ENCODE measurements at regions not wholly inside any gene's neighbourhood (a gene's known extent, or its start where the extent isn't known, plus 50 kb on each side); places are given as distances from the start of the nearest gene placed in this dataset.

GRCh38 chr5:154542000-154542399, 64.0 kb upstream of the HAND1 start:
- Histone ChIP-seq H3K27me3 (ENCODE audit: control insufficient read depth in 2 of 2, insufficient read depth in 2 of 2, low read length in 2 of 2) (peaks cover 0 to 2% of the 10 kb centered on the region in 2 experiments), H3K9me1 (replicated peaks; ENCODE audit: control insufficient read depth, extremely low read depth, insufficient read depth, low read length) (no peaks in the 10 kb centered on the region), H3K9ac (replicated peaks; ENCODE audit: extremely low read depth, insufficient read depth, low read length) (no peak overlapping the region), H3K4me1 (ENCODE audit: control insufficient read depth, extremely low read depth, insufficient read depth, low read length) (no peaks in the 10 kb centered on the region), H3K4me2 (ENCODE audit: insufficient read depth, low read length) (no peak overlapping the region), H2AFZ (ENCODE audit: low read depth, low read length) (no peak overlapping the region), H3K9me3 (replicated peaks; ENCODE audit: control insufficient read depth, insufficient read depth, low read length) (no peaks in the 10 kb centered on the region), H3K27ac (ENCODE audit: insufficient read depth, low read depth, low read length) (no peak overlapping the region), H4K20me1 (replicated peaks; ENCODE audit: control insufficient read depth, extremely low read depth, insufficient read depth, low read length) (no peaks in the 10 kb centered on the region), H3K79me2 (ENCODE audit: control insufficient read depth, insufficient read depth, low read length) (no peaks in the 10 kb centered on the region), H3K36me3 (ENCODE audit: control insufficient read depth in 2 of 2, extremely low read depth in 1 of 2, insufficient read depth in 2 of 2, low read length in 2 of 2) (no peaks in the 10 kb centered on the region), H3K4me3 (replicated peaks in 1 of 3; ENCODE audit: insufficient read depth in 1 of 3, low read depth in 1 of 3, low read length in 3 of 3) (no peak overlapping the region)
- intact Hi-C loops (cut with micrococcal nuclease) (no loop called here), dilution Hi-C loops (cut with MboI; ENCODE audit: extremely low pct_ligation_motif_present, low sequenced_read_pairs) (no loop called here)
- CTCF ChIA-PET: no interaction called here
- BruUV-seq (replicated peaks): no TSS peak
- POLR2A ChIA-PET: no interaction called here
- TF ChIP-seq JUN (IDR thresholded peaks at IDR 0.05; ENCODE audit: borderline replicate concordance, insufficient read depth, insufficient read length, low read depth): no peak
- TF ChIP-seq FOS (IDR thresholded peaks at IDR 0.05; ENCODE audit: borderline replicate concordance, insufficient read depth, low read length): no peak
- TF ChIP-seq GATA2 (IDR thresholded peaks at IDR 0.05; ENCODE audit: insufficient read depth, insufficient read length, low read depth, low read length): no peak
- TF ChIP-seq EZH2 (IDR thresholded peaks at IDR 0.05; ENCODE audit: borderline replicate concordance, low read depth, low read length, severe bottlenecking): no peak
- TF ChIP-seq MYC (IDR thresholded peaks at IDR 0.05; ENCODE audit: low read depth, low read length): no peak
- no peak for DNase-seq (ENCODE audit: low read depth, low spot score)
- no peak for FAIRE-seq

GRCh38 chr5:154541553-154541952, 63.5 kb upstream of the HAND1 start:
- DNase-seq (ENCODE audit: low read depth, low spot score) (no peak), FAIRE-seq (no peak)
- no peaks in the 10 kb centered on the region for H3K9me3 ChIP-seq (replicated peaks; ENCODE audit: control insufficient read depth, insufficient read depth, low read length)
- H3K79me2 ChIP-seq (ENCODE audit: control insufficient read depth, insufficient read depth, low read length): no peaks in the 10 kb centered on the region
- H3K27ac ChIP-seq (ENCODE audit: insufficient read depth, low read depth, low read length): no peak overlapping the region
- POLR2A ChIA-PET: no interaction called here
- H3K4me1 ChIP-seq (ENCODE audit: control insufficient read depth, extremely low read depth, insufficient read depth, low read length): no peaks in the 10 kb centered on the region
- H4K20me1 ChIP-seq (replicated peaks; ENCODE audit: control insufficient read depth, extremely low read depth, insufficient read depth, low read length): no peaks in the 10 kb centered on the region
- intact Hi-C loops (cut with micrococcal nuclease) (no loop called here), dilution Hi-C loops (cut with MboI; ENCODE audit: extremely low pct_ligation_motif_present, low sequenced_read_pairs) (no loop called here)
- H3K4me2 ChIP-seq (ENCODE audit: insufficient read depth, low read length): no peak overlapping the region
- H3K36me3 ChIP-seq (ENCODE audit: control insufficient read depth in 2 of 2, extremely low read depth in 1 of 2, insufficient read depth in 2 of 2, low read length in 2 of 2): no peaks in the 10 kb centered on the region
- H3K9me1 ChIP-seq (replicated peaks; ENCODE audit: control insufficient read depth, extremely low read depth, insufficient read depth, low read length): no peaks in the 10 kb centered on the region
- TF ChIP-seq JUN (IDR thresholded peaks at IDR 0.05; ENCODE audit: borderline replicate concordance, insufficient read depth, insufficient read length, low read depth): no peak
- no peak for TF ChIP-seq MYC (IDR thresholded peaks at IDR 0.05; ENCODE audit: low read depth, low read length)
- no peak for TF ChIP-seq POLR2AphosphoS5 (IDR thresholded peaks at IDR 0.05; ENCODE audit: insufficient read depth, low read depth, low read length)
- no peak for TF ChIP-seq POLR2A (IDR thresholded peaks at IDR 0.05; ENCODE audit: low read depth, low read length)
- no peak for TF ChIP-seq FOS (IDR thresholded peaks at IDR 0.05; ENCODE audit: borderline replicate concordance, insufficient read depth, low read length)
- TF ChIP-seq EZH2 (IDR thresholded peaks at IDR 0.05; ENCODE audit: borderline replicate concordance, low read depth, low read length, severe bottlenecking): no peak
- TF ChIP-seq GATA2 (IDR thresholded peaks at IDR 0.05; ENCODE audit: insufficient read depth, insufficient read length, low read depth, low read length): no peak
- no peak for TF ChIP-seq MAX (IDR thresholded peaks at IDR 0.05; ENCODE audit: insufficient read depth, insufficient read length)
- TF ChIP-seq CTCF (IDR thresholded peaks at IDR 0.05; ENCODE audit: extremely low read depth in 1 of 2, insufficient read depth in 1 of 2, low read depth in 1 of 2, low read length in 2 of 2): no peak
- CTCF ChIA-PET: no interaction called here
- BruUV-seq (replicated peaks): no TSS peak
- no peak overlapping the region for H2AFZ ChIP-seq (ENCODE audit: low read depth, low read length)
- H3K9ac ChIP-seq (replicated peaks; ENCODE audit: extremely low read depth, insufficient read depth, low read length): no peak overlapping the region
- H3K27me3 ChIP-seq (ENCODE audit: control insufficient read depth in 2 of 2, insufficient read depth in 2 of 2, low read length in 2 of 2): peaks cover 0 to 2% of the 10 kb centered on the region in 2 experiments
- no peak overlapping the region for H3K4me3 ChIP-seq (replicated peaks in 1 of 3; ENCODE audit: insufficient read depth in 1 of 3, low read depth in 1 of 3, low read length in 3 of 3)

Data from endothelial cell of umbilical vein (primary cell).